ENCODE measurements at regions not wholly inside any gene's neighbourhood (a gene's known extent, or its start where the extent isn't known, plus 50 kb on each side); places are given as distances from the start of the nearest gene placed in this dataset.

DNA sequence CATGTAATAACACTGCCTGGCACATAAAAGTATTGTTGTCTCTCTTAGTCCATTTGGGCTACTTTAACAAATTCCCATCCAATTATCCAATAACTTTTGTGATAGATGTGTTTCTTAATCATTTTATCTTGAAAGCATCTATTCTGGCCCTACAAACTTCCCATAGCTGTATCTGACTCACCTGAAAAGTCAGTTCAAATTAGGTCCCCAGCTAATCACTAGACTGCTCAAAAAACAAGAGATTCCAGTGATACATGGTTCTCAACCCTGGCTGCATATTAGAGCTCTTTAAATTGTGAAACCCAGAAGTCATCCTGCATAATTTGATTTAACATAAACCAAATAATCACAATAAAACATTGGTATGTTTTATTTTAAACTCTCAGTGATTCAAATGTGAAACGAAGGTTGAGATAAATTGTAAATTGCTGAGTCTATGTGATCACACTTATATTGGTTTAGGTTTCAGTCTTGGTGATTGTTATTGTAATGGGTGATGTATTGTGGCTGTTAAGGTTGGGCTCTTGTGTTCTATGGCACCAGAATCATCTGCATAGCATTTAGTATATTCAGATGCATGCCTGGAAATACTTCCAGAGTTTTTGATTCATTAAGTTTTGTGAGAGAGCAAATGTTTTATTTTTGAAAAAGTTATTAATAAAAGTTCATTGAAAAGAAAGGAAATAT is 268.9 kb upstream of the KCNMB2 start:
- Histone ChIP-seq H3K9me3 (ENCODE audit: control insufficient read depth in 4 of 4, low read length in 3 of 4) (no peaks in the 10 kb centered on the region), H3K9ac (ENCODE audit: low read depth in 1 of 2, low read length in 2 of 2) (no peak overlapping the region), H3K4me3 (ENCODE audit: low read depth in 1 of 3, low read length in 3 of 3) (no peak overlapping the region), H3K4me1 (ENCODE audit: control insufficient read depth in 4 of 4, insufficient read depth in 4 of 4, low read length in 3 of 4) (no peaks in the 10 kb centered on the region), H3K27me3 (ENCODE audit: control insufficient read depth in 4 of 4, insufficient read depth in 4 of 4, low read length in 3 of 4) (no peaks in the 10 kb centered on the region), H3K27ac (ENCODE audit: low read depth in 1 of 2, low read length in 2 of 2) (no peak overlapping the region), H3K36me3 (ENCODE audit: control insufficient read depth in 4 of 4, insufficient read depth in 3 of 4, low read depth in 1 of 4, low read length in 3 of 4) (no peaks in the 10 kb centered on the region)
- WGBS, result 58% methylated on average over 1 of the region's 1 CpG
- no peak for DNase-seq (ENCODE audit: low spot score)
- TF ChIP-seq NR2F2 (IDR thresholded peaks at IDR 0.05) (no peak), HNF4A (conservative IDR thresholded peaks at IDR 0.05) (no peak), JUND (IDR thresholded peaks at IDR 0.05) (no peak), MAX (IDR thresholded peaks at IDR 0.05) (no peak), GABPA (IDR thresholded peaks at IDR 0.05 in 1 of 2, conservative IDR thresholded peaks at IDR 0.05 in 1 of 2) (no peak), ATF3 (IDR thresholded peaks at IDR 0.05) (no peak), YY1 (IDR thresholded peaks at IDR 0.05) (no peak), EGR1 (IDR thresholded peaks at IDR 0.05; ENCODE audit: low read depth in 2 of 2) (no peak), RXRA (IDR thresholded peaks at IDR 0.05) (no peak), RAD21 (IDR thresholded peaks at IDR 0.05) (no peak), SP1 (IDR thresholded peaks at IDR 0.05) (no peak), CTCF (IDR thresholded peaks at IDR 0.05; ENCODE audit: low read depth, low read length, missing input control) (no peak), FOXA2 (IDR thresholded peaks at IDR 0.05) (no peak), FOXA1 (IDR thresholded peaks at IDR 0.05) (no peak), TAF1 (conservative IDR thresholded peaks at IDR 0.05) (no peak), HNF4G (IDR thresholded peaks at IDR 0.05) (no peak)
- TF ChIP-seq, protein P1, sequence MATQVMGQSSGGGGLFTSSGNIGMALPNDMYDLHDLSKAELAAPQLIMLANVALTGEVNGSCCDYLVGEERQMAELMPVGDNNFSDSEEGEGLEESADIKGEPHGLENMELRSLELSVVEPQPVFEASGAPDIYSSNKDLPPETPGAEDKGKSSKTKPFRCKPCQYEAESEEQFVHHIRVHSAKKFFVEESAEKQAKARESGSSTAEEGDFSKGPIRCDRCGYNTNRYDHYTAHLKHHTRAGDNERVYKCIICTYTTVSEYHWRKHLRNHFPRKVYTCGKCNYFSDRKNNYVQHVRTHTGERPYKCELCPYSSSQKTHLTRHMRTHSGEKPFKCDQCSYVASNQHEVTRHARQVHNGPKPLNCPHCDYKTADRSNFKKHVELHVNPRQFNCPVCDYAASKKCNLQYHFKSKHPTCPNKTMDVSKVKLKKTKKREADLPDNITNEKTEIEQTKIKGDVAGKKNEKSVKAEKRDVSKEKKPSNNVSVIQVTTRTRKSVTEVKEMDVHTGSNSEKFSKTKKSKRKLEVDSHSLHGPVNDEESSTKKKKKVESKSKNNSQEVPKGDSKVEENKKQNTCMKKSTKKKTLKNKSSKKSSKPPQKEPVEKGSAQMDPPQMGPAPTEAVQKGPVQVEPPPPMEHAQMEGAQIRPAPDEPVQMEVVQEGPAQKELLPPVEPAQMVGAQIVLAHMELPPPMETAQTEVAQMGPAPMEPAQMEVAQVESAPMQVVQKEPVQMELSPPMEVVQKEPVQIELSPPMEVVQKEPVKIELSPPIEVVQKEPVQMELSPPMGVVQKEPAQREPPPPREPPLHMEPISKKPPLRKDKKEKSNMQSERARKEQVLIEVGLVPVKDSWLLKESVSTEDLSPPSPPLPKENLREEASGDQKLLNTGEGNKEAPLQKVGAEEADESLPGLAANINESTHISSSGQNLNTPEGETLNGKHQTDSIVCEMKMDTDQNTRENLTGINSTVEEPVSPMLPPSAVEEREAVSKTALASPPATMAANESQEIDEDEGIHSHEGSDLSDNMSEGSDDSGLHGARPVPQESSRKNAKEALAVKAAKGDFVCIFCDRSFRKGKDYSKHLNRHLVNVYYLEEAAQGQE (IDR thresholded peaks at IDR 0.05), result no peak
- TF ChIP-seq, protein P2, sequence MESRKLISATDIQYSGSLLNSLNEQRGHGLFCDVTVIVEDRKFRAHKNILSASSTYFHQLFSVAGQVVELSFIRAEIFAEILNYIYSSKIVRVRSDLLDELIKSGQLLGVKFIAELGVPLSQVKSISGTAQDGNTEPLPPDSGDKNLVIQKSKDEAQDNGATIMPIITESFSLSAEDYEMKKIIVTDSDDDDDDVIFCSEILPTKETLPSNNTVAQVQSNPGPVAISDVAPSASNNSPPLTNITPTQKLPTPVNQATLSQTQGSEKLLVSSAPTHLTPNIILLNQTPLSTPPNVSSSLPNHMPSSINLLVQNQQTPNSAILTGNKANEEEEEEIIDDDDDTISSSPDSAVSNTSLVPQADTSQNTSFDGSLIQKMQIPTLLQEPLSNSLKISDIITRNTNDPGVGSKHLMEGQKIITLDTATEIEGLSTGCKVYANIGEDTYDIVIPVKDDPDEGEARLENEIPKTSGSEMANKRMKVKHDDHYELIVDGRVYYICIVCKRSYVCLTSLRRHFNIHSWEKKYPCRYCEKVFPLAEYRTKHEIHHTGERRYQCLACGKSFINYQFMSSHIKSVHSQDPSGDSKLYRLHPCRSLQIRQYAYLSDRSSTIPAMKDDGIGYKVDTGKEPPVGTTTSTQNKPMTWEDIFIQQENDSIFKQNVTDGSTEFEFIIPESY (IDR thresholded peaks at IDR 0.05), result no peak
